Fibroblast of the aortic adventitia (primary cell): ENCODE measurements at regions not wholly inside any gene's neighbourhood (a gene's known extent, or its start where the extent isn't known, plus 50 kb on each side); places are given as distances from the start of the nearest gene placed in this dataset.
"Not testable (repeated sequence)": the region's sequence is repeated elsewhere in the genome, so short reads cannot be mapped to it uniquely, and the experiment has no call there.

Experiments
- DNase-seq: peaks from one replicate; pipeline ENCODE4 v3.0.0-alpha.2; 2010; ENCODE audit warnings: low read depth
- H3K4me3 ChIP-seq: 2 replicates; pipeline ENCODE4 v1.5.1; 2011; ENCODE audit warnings: low read depth, mild to moderate bottlenecking, control low read depth, low read length, moderate library complexity
- CTCF ChIP-seq: IDR thresholded peaks from 2 replicates; pipeline ENCODE4 v1.5.1; 2011; ENCODE audit warnings: mild to moderate bottlenecking, low read length, control low read depth, inconsistent platforms; ENCODE audit not compliant: insufficient read depth

- no peak for TF ChIP-seq CTCF
- H3K4me3 ChIP-seq: no peak overlapping the region
- no peak for DNase-seq
Measured at GRCh38 chr12:131209082-131210070, 255.7 kb downstream of the ADGRD1 start.

- no peak for DNase-seq
- H3K4me3 ChIP-seq: no peak overlapping the region
- TF ChIP-seq CTCF: no peak
Measured at GRCh38 chr12:131210506-131211339, 257.0 kb downstream of the ADGRD1 start.

GRCh38 chr12:131211340-131211938 is 257.7 kb downstream of the ADGRD1 start:
- no peak for DNase-seq
- no peak for TF ChIP-seq CTCF
- H3K4me3 ChIP-seq: no peak overlapping the region

- TF ChIP-seq CTCF: no peak
- no peak overlapping the region for H3K4me3 ChIP-seq
- no peak for DNase-seq
Measured at GRCh38 chr12:131213896-131214442, 260.3 kb downstream of the ADGRD1 start.

- DNase-seq, H3K4me3 ChIP-seq: not testable (repeated sequence)
Measured at GRCh38 chr12:131214936-131215335, 261.2 kb downstream of the ADGRD1 start.

GRCh38 chr12:131216587-131216986 is 262.9 kb downstream of the ADGRD1 start:
- DNase-seq, H3K4me3 ChIP-seq: not testable (repeated sequence)

GRCh38 chr12:131217024-131217586 is 263.4 kb downstream of the ADGRD1 start:
- no peak for DNase-seq
- no peak for TF ChIP-seq CTCF
- no peak overlapping the region for H3K4me3 ChIP-seq
